ENCODE measurements at regions not wholly inside any gene's neighbourhood (a gene's known extent, or its start where the extent isn't known, plus 50 kb on each side); places are given as distances from the start of the nearest gene placed in this dataset.

DNA sequence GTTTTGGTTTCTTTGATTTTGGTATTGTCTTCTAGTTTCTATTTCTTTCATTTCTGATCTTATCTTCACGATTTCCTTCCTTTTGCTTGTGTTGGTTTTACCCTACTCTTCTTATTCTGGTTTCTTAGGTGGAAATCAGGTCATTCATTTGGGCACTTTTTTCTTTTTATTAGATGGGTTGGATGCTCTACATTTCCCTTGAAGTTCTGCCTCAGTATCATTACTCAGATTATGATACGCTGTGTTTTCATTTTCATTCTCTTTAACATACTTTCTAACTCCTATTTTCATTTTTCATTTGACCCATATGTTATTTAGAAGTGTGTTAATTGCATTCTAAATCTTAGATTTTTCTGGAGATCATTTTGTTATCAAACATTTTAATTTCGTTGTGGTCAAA is 108.6 kb downstream of the IRF8 start:
- Histone ChIP-seq H3K79me2 (ENCODE audit: insufficient read depth, low read length) (no peaks in the 10 kb centered on the region), H3K4me2 (ENCODE audit: low read length) (no peak overlapping the region), H2AFZ (ENCODE audit: low read depth, low read length, poor library complexity, severe bottlenecking) (no peak overlapping the region), H3K27ac (ENCODE audit: low read depth, low read length) (no peak overlapping the region), H3K4me1 (ENCODE audit: control insufficient read depth in 1 of 2, insufficient read depth in 2 of 2, low read length in 2 of 2) (no peaks in the 10 kb centered on the region), H3K4me3 (replicated peaks in 1 of 2; ENCODE audit: low read depth in 1 of 2, low read length in 2 of 2) (no peak overlapping the region), H4K20me1 (ENCODE audit: insufficient read depth) (no peaks in the 10 kb centered on the region), H3K36me3 (ENCODE audit: control insufficient read depth in 1 of 2, insufficient read depth in 2 of 2, low read length in 2 of 2) (no peaks in the 10 kb centered on the region), H3K9ac (ENCODE audit: low read length) (no peak overlapping the region), H3K9me2 (ENCODE audit: insufficient read depth) (no peaks in the 10 kb centered on the region), H3K9me3 (ENCODE audit: control insufficient read depth in 1 of 2, insufficient read depth in 1 of 2, low read depth in 1 of 2, low read length in 2 of 2) (no peaks in the 10 kb centered on the region), H3K27me3 (ENCODE audit: insufficient read depth, low read length) (peaks cover 24% of the 10 kb centered on the region)
- TF ChIP-seq, protein P1, sequence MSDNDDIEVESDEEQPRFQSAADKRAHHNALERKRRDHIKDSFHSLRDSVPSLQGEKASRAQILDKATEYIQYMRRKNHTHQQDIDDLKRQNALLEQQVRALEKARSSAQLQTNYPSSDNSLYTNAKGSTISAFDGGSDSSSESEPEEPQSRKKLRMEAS (IDR thresholded peaks at IDR 0.05) = no peak
- TF ChIP-seq POLR2A (IDR thresholded peaks at IDR 0.05; ENCODE audit: borderline replicate concordance, extremely low read depth, insufficient read depth, insufficient read length) = no peak
- RAD21 ChIA-PET (ENCODE audit: low non-redundant PET in 1 of 2, low total read pairs in 2 of 2, uncharacterized antibody in 2 of 2, unreplicated experiment in 2 of 2) = no interaction called here
- POLR2A ChIA-PET = no interaction called here
- no peak for ATAC-seq
- no TSS peak for BruUV-seq (replicated peaks)
- intact Hi-C loops (cut with micrococcal nuclease) = no loop called here
- CTCF ChIA-PET = interaction anchor here (2.3 kb wide), 1 partner anchor 186 kb away, joined by 9 read pairs; no protein-coding TSS in a partner anchor
- no peak for DNase-seq (ENCODE audit: low read depth, low spot score)

GRCh38 chr16:86010680-86011141 is 111.7 kb downstream of the IRF8 start:
- intact Hi-C loops (cut with micrococcal nuclease) = no loop called here
- ATAC-seq (no peak), DNase-seq (ENCODE audit: low read depth, low spot score) (no peak)
- no peak overlapping the region for H3K4me3 ChIP-seq (replicated peaks in 1 of 2; ENCODE audit: low read depth in 1 of 2, low read length in 2 of 2)
- no peaks in the 10 kb centered on the region for H4K20me1 ChIP-seq (ENCODE audit: insufficient read depth)
- H3K27me3 ChIP-seq (ENCODE audit: insufficient read depth, low read length) = peaks cover 18% of the 10 kb centered on the region
- H3K9me3 ChIP-seq (ENCODE audit: control insufficient read depth in 1 of 2, insufficient read depth in 1 of 2, low read depth in 1 of 2, low read length in 2 of 2) = peaks cover 0 to 4% of the 10 kb centered on the region in 2 experiments; a peak in 1 of 4 replicates
- no peaks in the 10 kb centered on the region for H3K36me3 ChIP-seq (ENCODE audit: control insufficient read depth in 1 of 2, insufficient read depth in 2 of 2, low read length in 2 of 2)
- no peaks in the 10 kb centered on the region for H3K4me1 ChIP-seq (ENCODE audit: control insufficient read depth in 1 of 2, insufficient read depth in 2 of 2, low read length in 2 of 2)
- ChIA-PET RAD21 (ENCODE audit: low non-redundant PET in 1 of 2, low total read pairs in 2 of 2, uncharacterized antibody in 2 of 2, unreplicated experiment in 2 of 2) (no interaction called here), POLR2A (no interaction called here), CTCF (interaction anchor here (1.7 kb wide), 1 partner anchor 191 kb away, joined by 5 read pairs; no protein-coding TSS in a partner anchor)
- H2AFZ ChIP-seq (ENCODE audit: low read depth, low read length, poor library complexity, severe bottlenecking) = no peak overlapping the region
- H3K27ac ChIP-seq (ENCODE audit: low read depth, low read length) = no peak overlapping the region
- H3K4me2 ChIP-seq (ENCODE audit: low read length) = no peak overlapping the region
- no peaks in the 10 kb centered on the region for H3K79me2 ChIP-seq (ENCODE audit: insufficient read depth, low read length)
- BruUV-seq (replicated peaks) = no TSS peak
- H3K9ac ChIP-seq (ENCODE audit: low read length) = no peak overlapping the region
- TF ChIP-seq EGR1 (IDR thresholded peaks at IDR 0.05; ENCODE audit: low read depth) = no peak
- TF ChIP-seq TCF7L2 (IDR thresholded peaks at IDR 0.05; ENCODE audit: borderline replicate concordance, extremely low read depth, insufficient read depth, insufficient read length) = no peak
- TF ChIP-seq EZH2 (IDR thresholded peaks at IDR 0.05) = no peak
- TF ChIP-seq ZNF274 (IDR thresholded peaks at IDR 0.05; ENCODE audit: low read depth, low read length) = no peak
- no peak for TF ChIP-seq ZFX (IDR thresholded peaks at IDR 0.05)
- no peak for TF ChIP-seq YY1 (IDR thresholded peaks at IDR 0.05; ENCODE audit: extremely low read depth, insufficient replicate concordance, low read depth, low read length)
- no peak for TF ChIP-seq FOSL1 (IDR thresholded peaks at IDR 0.05; ENCODE audit: low read depth)
- no peak for TF ChIP-seq ATF3 (IDR thresholded peaks at IDR 0.05)
- TF ChIP-seq, protein P2, sequence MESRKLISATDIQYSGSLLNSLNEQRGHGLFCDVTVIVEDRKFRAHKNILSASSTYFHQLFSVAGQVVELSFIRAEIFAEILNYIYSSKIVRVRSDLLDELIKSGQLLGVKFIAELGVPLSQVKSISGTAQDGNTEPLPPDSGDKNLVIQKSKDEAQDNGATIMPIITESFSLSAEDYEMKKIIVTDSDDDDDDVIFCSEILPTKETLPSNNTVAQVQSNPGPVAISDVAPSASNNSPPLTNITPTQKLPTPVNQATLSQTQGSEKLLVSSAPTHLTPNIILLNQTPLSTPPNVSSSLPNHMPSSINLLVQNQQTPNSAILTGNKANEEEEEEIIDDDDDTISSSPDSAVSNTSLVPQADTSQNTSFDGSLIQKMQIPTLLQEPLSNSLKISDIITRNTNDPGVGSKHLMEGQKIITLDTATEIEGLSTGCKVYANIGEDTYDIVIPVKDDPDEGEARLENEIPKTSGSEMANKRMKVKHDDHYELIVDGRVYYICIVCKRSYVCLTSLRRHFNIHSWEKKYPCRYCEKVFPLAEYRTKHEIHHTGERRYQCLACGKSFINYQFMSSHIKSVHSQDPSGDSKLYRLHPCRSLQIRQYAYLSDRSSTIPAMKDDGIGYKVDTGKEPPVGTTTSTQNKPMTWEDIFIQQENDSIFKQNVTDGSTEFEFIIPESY (IDR thresholded peaks at IDR 0.05; ENCODE audit: extremely low read depth, insufficient replicate concordance, low read length) = no peak
- TF ChIP-seq EZH2phosphoT487 (IDR thresholded peaks at IDR 0.05; ENCODE audit: borderline replicate concordance) = no peak
- no peaks in the 10 kb centered on the region for H3K9me2 ChIP-seq (ENCODE audit: insufficient read depth)
